ENCODE measurements at regions not wholly inside any gene's neighbourhood (a gene's known extent, or its start where the extent isn't known, plus 50 kb on each side); places are given as distances from the start of the nearest gene placed in this dataset.
"Not testable (repeated sequence)": the region's sequence is repeated elsewhere in the genome, so short reads cannot be mapped to it uniquely, and the experiment has no call there.

DNA sequence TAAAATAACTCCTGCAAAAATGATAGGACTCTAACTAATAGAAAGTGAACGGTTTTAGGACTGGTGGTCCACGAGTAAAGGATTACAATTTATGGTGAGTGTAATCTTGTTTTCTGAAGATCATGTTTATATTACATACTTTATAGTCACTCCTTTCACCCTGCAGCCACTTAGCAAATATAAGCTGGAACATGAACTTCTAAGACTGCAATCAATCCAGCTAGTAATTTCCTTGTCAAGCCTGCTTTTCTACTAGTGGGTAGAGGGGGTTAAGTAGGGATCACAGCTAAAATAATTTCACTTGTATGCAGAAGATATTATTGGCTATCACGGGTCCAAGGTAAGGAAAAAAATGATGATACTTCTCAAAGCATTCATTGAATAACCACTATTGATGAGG is 125.5 kb upstream of the NETO1 start:
- no peak for DNase-seq (ENCODE audit: low read depth)

DNA sequence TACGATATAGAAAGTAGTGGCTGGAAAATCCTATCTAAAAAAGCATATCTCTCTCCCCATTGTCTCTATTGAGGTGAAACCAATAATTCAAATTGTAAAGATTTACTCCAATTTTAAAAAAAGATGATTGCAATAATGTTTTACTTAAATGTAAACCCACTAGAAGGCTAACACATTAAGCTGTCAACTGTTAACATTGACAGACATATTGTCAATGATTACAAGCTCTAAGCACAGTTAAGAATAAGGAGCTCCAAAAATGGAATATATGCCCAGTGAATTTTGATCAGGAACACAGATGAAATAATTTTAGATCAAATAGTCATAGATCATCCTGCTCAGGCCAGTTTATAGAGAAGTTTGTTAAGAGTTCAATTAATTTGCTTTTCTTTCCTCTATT is 123.6 kb upstream of the NETO1 start:
- DNase-seq (ENCODE audit: low read depth): no peak

DNA sequence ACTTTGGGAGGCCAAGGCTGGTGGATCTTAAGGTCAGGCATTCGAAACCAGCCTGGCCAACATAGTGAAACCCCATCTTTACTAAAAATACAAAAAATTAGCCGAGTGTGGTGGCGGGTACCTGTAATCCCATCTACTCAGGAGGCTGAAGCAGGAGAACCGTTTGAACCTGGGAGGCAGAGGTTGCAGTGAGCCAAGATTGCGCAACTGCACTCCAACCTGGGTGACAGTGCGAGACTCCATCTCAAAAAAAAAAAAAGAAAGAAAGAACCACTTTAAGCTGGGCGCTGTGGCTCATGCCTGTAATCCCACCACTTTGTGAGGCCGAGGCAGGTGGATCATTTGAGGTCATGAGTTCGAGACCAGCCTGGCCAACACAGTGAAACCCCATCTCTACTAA is 119.8 kb upstream of the NETO1 start:
- DNase-seq (ENCODE audit: low read depth): not testable (repeated sequence)

DNA sequence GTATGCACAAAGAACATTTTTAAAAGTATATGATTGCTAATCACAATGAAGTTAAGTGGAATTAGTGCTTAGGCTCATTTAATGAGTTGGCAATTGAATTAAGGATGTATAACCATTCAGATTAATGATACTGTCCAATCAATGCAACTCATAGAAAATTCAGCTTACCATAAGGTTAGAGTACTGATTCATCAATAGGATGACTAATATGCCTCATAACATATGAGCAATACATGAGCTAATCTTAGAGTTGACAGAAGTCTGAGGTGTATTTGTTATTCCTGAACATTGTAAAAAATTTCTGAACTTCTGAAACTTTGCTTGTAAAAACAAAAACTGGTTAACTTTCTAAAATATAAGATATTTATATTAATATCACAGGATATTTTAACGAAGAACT is 118.3 kb upstream of the NETO1 start:
- DNase-seq (ENCODE audit: low read depth): no peak

DNA sequence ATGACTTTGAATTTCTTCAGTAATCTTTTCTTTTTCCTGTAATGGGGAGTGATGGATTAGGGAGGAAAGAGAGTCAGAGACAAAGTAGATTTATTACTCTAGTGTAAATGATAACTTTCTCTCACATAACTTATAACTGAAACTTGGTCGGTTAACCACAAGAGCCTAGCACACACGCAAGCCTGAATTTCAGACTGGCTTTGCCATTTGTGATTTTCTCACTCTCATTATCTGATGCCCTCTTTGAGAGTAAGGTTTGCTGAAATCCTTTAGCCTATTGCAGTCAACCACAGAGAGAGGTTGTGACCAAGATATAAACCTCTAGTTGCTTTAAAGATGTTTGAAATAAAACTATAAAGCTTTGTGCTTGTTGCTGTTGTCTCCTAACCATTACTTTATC is 117.9 kb upstream of the NETO1 start:
- DNase-seq (ENCODE audit: low read depth): no peak

DNA sequence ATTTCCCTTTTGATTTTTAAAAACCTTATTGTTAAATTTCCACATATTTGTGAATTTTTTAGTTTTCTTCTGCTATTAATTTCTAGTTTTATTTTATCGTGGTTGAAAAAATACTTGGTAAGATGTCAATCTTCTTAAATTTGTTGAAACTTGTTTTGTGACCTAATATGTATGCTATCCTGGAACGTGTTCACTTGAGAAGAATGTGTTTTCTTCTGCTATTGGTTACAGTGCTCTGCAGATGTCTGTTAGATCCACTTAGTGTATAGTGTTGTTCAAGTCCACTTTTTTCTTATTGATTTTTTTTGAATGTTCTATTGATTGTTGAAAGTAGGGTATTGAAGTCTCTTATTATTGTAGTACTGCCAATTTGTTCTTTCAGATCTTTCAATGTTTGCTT is 116.5 kb upstream of the NETO1 start:
- DNase-seq (ENCODE audit: low read depth): no peak

DNA sequence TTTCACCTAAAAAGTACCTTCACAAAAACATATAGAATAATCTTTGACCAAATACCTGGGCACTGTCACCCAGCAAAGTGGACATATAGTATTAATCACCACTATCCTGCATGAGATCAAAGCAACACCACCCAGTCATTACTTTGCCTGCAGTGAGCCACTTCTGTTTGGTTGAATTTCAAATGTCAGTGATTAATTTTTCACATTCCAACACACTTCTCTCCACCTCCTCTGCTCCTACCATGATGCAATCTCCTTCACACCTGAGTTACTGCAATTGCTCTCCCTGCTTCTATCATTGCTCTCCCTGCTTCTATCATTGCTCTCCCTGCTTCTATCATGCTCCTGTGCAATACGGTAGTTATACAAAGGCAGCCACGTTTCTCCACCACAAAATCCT is 106.1 kb upstream of the NETO1 start:
- DNase-seq (ENCODE audit: low read depth): no peak

DNA sequence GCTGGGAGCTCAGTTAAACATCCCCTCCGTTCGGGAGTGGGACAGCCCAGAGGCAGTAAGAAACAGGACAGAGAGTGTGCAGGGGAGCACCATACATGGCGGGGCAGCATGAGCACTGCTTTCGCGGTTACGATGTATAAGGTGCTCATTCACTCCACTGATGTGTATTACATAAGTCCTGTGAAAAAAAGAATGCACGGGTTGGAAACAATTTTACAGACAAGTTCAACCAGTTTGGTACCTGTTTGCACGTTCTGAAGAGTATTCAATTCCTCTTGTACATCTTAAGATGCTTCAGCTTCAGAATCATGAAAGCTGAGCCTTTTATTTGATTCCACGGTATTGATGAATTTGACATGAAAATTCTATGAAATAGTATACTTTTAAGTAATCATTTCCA is 97.8 kb upstream of the NETO1 start:
- no peak for DNase-seq (ENCODE audit: low read depth)

DNA sequence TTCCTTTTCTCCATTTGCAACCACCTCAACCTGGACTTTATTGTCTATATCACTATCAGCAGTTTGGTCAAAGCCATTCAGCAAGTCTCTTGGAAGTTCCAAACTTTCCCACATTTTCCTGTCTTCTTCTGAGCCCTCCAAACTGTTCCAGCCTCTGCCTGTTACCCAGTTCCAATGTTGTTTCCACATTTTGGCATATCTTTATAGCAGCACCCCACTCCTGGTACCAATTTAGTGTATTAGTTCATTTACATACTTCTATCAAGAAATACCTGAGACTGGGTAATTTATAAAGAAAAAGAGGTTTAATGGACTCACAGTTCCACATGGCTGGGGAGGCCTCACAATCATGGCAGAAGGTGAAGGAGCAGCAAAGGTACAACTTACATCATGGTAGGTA is 90.4 kb upstream of the NETO1 start:
- not testable (repeated sequence) for DNase-seq (ENCODE audit: low read depth)

DNA sequence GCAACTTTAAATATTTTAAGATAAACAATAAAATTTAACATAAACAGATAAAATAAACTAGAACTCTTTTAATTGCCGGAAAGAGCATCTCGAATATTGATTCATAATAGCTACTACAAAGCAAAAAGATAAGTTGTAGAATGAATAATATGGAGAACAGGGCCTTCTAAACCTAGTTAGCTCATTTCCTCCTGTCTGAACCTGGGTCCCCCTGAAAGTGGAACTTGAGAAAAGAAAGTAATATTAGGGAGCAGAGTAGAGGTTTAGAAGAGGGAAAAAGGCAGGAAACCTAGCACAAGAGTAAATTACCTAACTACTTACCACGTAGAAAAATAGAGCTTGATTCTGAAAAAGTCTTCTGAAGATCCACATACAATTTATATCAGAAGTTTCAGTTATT is 80.7 kb upstream of the NETO1 start:
- DNase-seq (ENCODE audit: low read depth): no peak

DNA sequence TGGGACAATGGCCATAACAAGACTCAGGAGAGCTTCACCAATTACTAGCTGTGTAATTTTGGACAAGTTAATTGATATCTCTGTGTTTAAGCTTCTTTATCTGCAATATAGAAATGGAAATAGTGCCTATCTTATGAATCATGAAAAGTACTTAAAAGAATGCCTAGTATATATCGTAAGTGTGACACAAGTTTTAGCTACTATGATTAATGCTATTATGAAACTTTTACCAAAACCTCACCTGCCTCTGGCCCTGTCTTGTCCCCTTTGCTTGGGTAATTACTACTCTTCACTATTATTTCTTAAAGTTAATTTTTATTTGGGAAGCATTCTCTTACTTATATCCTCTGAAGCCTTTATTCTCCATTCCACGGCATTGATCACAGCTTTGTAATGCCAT is 75.0 kb upstream of the NETO1 start:
- DNase-seq (ENCODE audit: low read depth): no peak

DNA sequence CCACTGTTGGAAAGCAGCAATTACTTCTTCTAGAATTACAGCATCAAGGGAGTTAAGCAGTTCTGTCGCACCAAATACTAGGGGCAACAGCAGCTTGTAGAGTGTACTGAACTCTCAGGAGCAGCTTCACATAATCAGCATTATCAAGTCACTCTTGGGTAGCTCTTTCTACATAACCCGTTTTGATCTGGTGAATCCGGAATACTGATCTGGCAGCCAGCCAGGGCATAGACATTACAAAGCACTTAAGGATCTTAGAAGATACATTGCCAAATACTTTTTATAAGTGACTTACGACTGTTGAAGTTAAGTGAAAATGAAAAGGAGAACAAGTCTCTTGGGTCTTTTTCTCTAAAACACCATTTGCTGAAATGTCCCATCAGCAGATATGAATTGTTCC is 73.2 kb upstream of the NETO1 start:
- no peak for DNase-seq (ENCODE audit: low read depth)

DNA sequence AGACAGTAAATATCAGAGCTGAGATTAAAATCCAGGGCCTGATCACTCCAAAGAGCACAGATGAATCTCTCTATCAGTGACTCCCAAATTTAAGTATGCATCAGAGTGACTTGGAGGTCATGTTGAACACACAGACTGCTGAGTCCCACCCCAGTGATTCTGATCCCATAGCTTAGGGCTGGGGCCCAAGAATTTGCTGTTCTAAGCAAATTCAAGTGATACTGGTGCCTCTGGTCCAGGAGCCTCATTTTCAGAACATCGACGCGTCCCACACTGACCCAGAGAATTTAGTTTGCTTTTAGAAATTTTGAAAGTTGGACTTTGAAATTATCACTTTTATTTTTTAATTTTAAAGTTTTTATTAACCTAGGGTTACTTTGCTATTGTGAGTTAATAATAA is 72.7 kb upstream of the NETO1 start:
- DNase-seq (ENCODE audit: low read depth): no peak

DNA sequence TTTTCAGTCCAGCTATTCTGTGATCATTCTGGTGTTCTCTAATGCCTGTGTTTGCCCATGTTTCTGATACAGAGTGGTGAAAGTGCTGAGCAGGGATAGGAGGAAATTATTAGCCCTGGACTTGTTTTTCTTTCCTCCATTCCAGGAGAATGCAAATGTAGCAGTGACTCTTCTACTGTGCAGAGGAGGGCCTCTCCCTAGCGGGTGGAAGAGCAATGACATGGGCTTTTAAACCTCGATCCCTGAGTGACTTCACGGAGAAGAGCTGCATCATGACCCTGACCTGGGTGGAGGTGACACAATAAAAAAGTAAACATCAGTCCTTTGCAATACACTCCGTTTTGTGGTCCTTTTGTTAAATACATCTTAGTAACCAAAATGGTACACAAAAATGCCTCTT is 68.0 kb upstream of the NETO1 start:
- DNase-seq (ENCODE audit: low read depth): no peak

DNA sequence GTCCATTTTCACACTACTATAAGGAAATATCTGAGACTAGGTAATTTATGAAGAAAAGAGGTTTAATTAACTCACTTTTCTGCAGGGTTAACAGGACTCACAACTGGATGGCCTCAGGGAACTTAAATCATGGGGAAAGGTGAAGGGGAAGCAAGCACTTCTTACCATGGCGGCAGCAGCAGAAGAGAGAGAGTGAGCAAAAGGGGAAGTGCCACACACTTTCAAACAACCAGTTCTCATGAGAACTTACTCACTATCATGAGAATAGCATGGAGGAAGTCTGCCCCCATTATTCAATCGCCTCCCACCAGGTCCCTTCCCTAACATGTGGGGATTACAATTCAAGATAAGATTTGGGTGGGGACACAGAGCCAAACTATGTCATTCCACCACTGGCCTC is 55.1 kb upstream of the NETO1 start:
- no peak for DNase-seq (ENCODE audit: low read depth)
